Breast epithelium (tissue), 3 donors: ENCODE measurements at regions not wholly inside any gene's neighbourhood (a gene's known extent, or its start where the extent isn't known, plus 50 kb on each side); places are given as distances from the start of the nearest gene placed in this dataset.

Experiments used
- CTCF ChIP-seq, 3 donors: fragments of 450-650 bp; IDR thresholded peaks; one replicate each; pipeline ENCODE4 v1.5.1; 2016 to 2017; ENCODE audit warnings: antibody characterized with exemption in 3 of 3, mild to moderate bottlenecking in 3 of 3, moderate library complexity in 3 of 3
- POLR2A ChIP-seq: fragments of 450-650 bp; IDR thresholded peaks from one replicate; pipeline ENCODE4 v1.6.1; 2016; ENCODE audit warnings: antibody characterized with exemption, mild to moderate bottlenecking, moderate library complexity
- POLR2AphosphoS5 ChIP-seq, 3 donors: sonication (generic); formaldehyde crosslinking; IDR thresholded peaks; one replicate each; pipeline ENCODE4 v1.6.1; 2017; ENCODE audit warnings: antibody characterized with exemption in 3 of 3

GRCh38 chr6:2528156-2528555 lies 222.6 kb downstream of the MYLK4 start:
- no peak for TF ChIP-seq CTCF (IDR thresholded peaks at IDR 0.05)
- TF ChIP-seq POLR2AphosphoS5 (IDR thresholded peaks at IDR 0.05) = no peak
- no peak for TF ChIP-seq POLR2A
